Uterus (tissue), 2 donors: ENCODE measurements at regions not wholly inside any gene's neighbourhood (a gene's known extent, or its start where the extent isn't known, plus 50 kb on each side); places are given as distances from the start of the nearest gene placed in this dataset.

Experiments
- CTCF ChIP-seq, 4 experiments: fragments of 200-600 bp in 2 of 4; fragments of 450-650 bp in 2 of 4; sonication (generic) in 2 of 4; IDR thresholded peaks; one replicate each; pipeline ENCODE4 v1.5.1; 2016 to 2019; ENCODE audit warnings: antibody characterized with exemption in 4 of 4, mild to moderate bottlenecking in 2 of 4, moderate library complexity in 1 of 4
- POLR2A ChIP-seq, 2 donors: fragments of 450-650 bp; IDR thresholded peaks; one replicate each; pipeline ENCODE4 v1.6.1; 2016; ENCODE audit warnings: antibody characterized with exemption in 2 of 2, mild to moderate bottlenecking in 1 of 2, moderate library complexity in 1 of 2

GRCh38 chr4:123325241-123325681 is 71.3 kb upstream of the SPRY1 start:
- TF ChIP-seq CTCF (IDR thresholded peaks at IDR 0.05) (no peak), POLR2A (IDR thresholded peaks at IDR 0.05) (no peak)
